ENCODE measurements at regions not wholly inside any gene's neighbourhood (a gene's known extent, or its start where the extent isn't known, plus 50 kb on each side); places are given as distances from the start of the nearest gene placed in this dataset.

- TF ChIP-seq CTCF (IDR thresholded peaks at IDR 0.05) (no peak), POLR2A (IDR thresholded peaks at IDR 0.05) (no peak), POLR2AphosphoS5 (IDR thresholded peaks at IDR 0.05) (no peak)
Observed at GRCh38 chr6:157747370-157747769, 75.7 kb upstream of the SNX9 start.
